KMS-11 (cell line): ENCODE measurements at regions not wholly inside any gene's neighbourhood (a gene's known extent, or its start where the extent isn't known, plus 50 kb on each side); places are given as distances from the start of the nearest gene placed in this dataset.

Experiments used
- H2AFZ ChIP-seq: fragments of 200-600 bp; sonication (generic); 2 replicates; pipeline ENCODE4 v1.6.1; 2016; ENCODE audit warnings: antibody characterized with exemption, mixed run types, low read depth
- H3K27ac ChIP-seq: fragments of 200-600 bp; sonication (generic); 2 replicates; pipeline ENCODE4 v1.6.1; 2016; ENCODE audit warnings: mild to moderate bottlenecking, mixed run types
- H3K27me3 ChIP-seq: fragments of 200-600 bp; sonication (generic); 2 replicates; pipeline ENCODE4 v1.6.1; 2017; ENCODE audit warnings: mild to moderate bottlenecking, low read depth, mixed run types, moderate library complexity; ENCODE audit not compliant: insufficient read depth
- H3K36me3 ChIP-seq: fragments of 200-600 bp; sonication (generic); 2 replicates; pipeline ENCODE4 v1.6.1; 2017; ENCODE audit warnings: mild to moderate bottlenecking, mixed run types; ENCODE audit not compliant: insufficient read depth
- H3K4me1 ChIP-seq: fragments of 200-600 bp; sonication (generic); 2 replicates; pipeline ENCODE4 v1.6.1; 2016; ENCODE audit warnings: mild to moderate bottlenecking, low read depth, mixed run types; ENCODE audit not compliant: poor library complexity, severe bottlenecking
- H3K4me2 ChIP-seq: fragments of 200-600 bp; sonication (generic); 2 replicates; pipeline ENCODE4 v1.7.0; 2016; ENCODE audit warnings: mild to moderate bottlenecking, mixed run types
- H3K4me3 ChIP-seq: fragments of 200-600 bp; sonication (generic); IDR thresholded peaks from 2 replicates; pipeline ENCODE4 v1.6.1; 2017; ENCODE audit warnings: low read depth, low read length, mixed read lengths; ENCODE audit not compliant: insufficient read depth
- H3K79me2 ChIP-seq: fragments of 200-600 bp; sonication (generic); 2 replicates; pipeline ENCODE4 v1.6.1; 2016; ENCODE audit warnings: low read depth, mixed run types; ENCODE audit not compliant: insufficient read depth
- H3K9ac ChIP-seq: fragments of 200-600 bp; sonication (generic); 2 replicates; pipeline ENCODE4 v1.6.1; 2016; ENCODE audit warnings: mild to moderate bottlenecking, mixed run types
- H4K20me1 ChIP-seq: fragments of 200-600 bp; sonication (generic); 2 replicates; pipeline ENCODE4 v1.6.1; 2016; ENCODE audit warnings: mild to moderate bottlenecking, mixed run types; ENCODE audit not compliant: insufficient read depth
- CTCF ChIP-seq: fragments of 200-600 bp; sonication (generic); conservative IDR thresholded peaks from 2 replicates; pipeline ENCODE4 v1.6.1; 2017; ENCODE audit warnings: low read depth, mild to moderate bottlenecking, antibody characterized with exemption, low read length, moderate library complexity, mixed read lengths

- H3K27ac ChIP-seq, result no peak overlapping the region
- no peaks in the 10 kb centered on the region for H3K4me1 ChIP-seq
- H3K36me3 ChIP-seq, result no peaks in the 10 kb centered on the region
- no peaks in the 10 kb centered on the region for H4K20me1 ChIP-seq
- H3K79me2 ChIP-seq, result no peaks in the 10 kb centered on the region
- no peak overlapping the region for H3K4me3 ChIP-seq
- no peak overlapping the region for H3K4me2 ChIP-seq
- TF ChIP-seq CTCF, result no peak
- no peaks in the 10 kb centered on the region for H3K27me3 ChIP-seq
- no peak overlapping the region for H3K9ac ChIP-seq
- no peak overlapping the region for H2AFZ ChIP-seq
Measured at GRCh38 chr13:86438034-86438433, 638.8 kb upstream of the SLITRK6 start.

GRCh38 chr13:86445206-86445605 is 646.0 kb upstream of the SLITRK6 start:
- Histone ChIP-seq H3K36me3 (no peaks in the 10 kb centered on the region), H3K27me3 (no peaks in the 10 kb centered on the region), H3K27ac (no peak overlapping the region), H2AFZ (no peak overlapping the region), H4K20me1 (no peaks in the 10 kb centered on the region), H3K79me2 (no peaks in the 10 kb centered on the region), H3K4me2 (no peak overlapping the region), H3K9ac (no peak overlapping the region), H3K4me1 (no peaks in the 10 kb centered on the region), H3K4me3 (no peak overlapping the region)
- no peak for TF ChIP-seq CTCF

- H3K27me3 ChIP-seq, result no peaks in the 10 kb centered on the region
- no peaks in the 10 kb centered on the region for H3K79me2 ChIP-seq
- no peaks in the 10 kb centered on the region for H3K36me3 ChIP-seq
- no peaks in the 10 kb centered on the region for H3K4me1 ChIP-seq
- TF ChIP-seq CTCF, result no peak
- no peak overlapping the region for H3K27ac ChIP-seq
- H2AFZ ChIP-seq, result no peak overlapping the region
- H3K4me2 ChIP-seq, result no peak overlapping the region
- H3K4me3 ChIP-seq, result no peak overlapping the region
- no peak overlapping the region for H3K9ac ChIP-seq
- H4K20me1 ChIP-seq, result no peaks in the 10 kb centered on the region
Measured at GRCh38 chr13:86445672-86446071, 646.5 kb upstream of the SLITRK6 start.

GRCh38 chr13:86446311-86446710 is 647.1 kb upstream of the SLITRK6 start:
- Histone ChIP-seq H4K20me1 (no peaks in the 10 kb centered on the region), H3K27ac (no peak overlapping the region), H2AFZ (no peak overlapping the region), H3K9ac (no peak overlapping the region), H3K4me2 (no peak overlapping the region), H3K79me2 (no peaks in the 10 kb centered on the region), H3K4me1 (no peaks in the 10 kb centered on the region), H3K27me3 (no peaks in the 10 kb centered on the region), H3K36me3 (no peaks in the 10 kb centered on the region), H3K4me3 (no peak overlapping the region)
- no peak for TF ChIP-seq CTCF

GRCh38 chr13:86447479-86447878 is 648.3 kb upstream of the SLITRK6 start:
- Histone ChIP-seq H3K27ac (no peak overlapping the region), H3K4me3 (no peak overlapping the region), H4K20me1 (no peaks in the 10 kb centered on the region), H3K27me3 (no peaks in the 10 kb centered on the region), H3K4me1 (no peaks in the 10 kb centered on the region), H2AFZ (no peak overlapping the region), H3K36me3 (no peaks in the 10 kb centered on the region), H3K9ac (no peak overlapping the region), H3K4me2 (no peak overlapping the region), H3K79me2 (no peaks in the 10 kb centered on the region)
- TF ChIP-seq CTCF, result no peak
